Hematopoietic multipotent progenitor cell treated with erythropoietin and hydrocortisone succinate and interleukin-3 and kit ligand, for 15 days (in vitro differentiated cells): ENCODE measurements at regions not wholly inside any gene's neighbourhood (a gene's known extent, or its start where the extent isn't known, plus 50 kb on each side); places are given as distances from the start of the nearest gene placed in this dataset.
"Not testable (repeated sequence)": the region's sequence is repeated elsewhere in the genome, so short reads cannot be mapped to it uniquely, and the experiment has no call there.

Source experiments
- DNase-seq: peaks from one replicate; pipeline ENCODE4 v3.0.0-alpha.2; 2015; ENCODE audit warnings: low spot score

GRCh38 chr10:45902324-45902723 is 55.0 kb upstream of the AGAP4 start:
- not testable (repeated sequence) for DNase-seq

GRCh38 chr10:45903614-45904013 is 56.3 kb upstream of the AGAP4 start:
- not testable (repeated sequence) for DNase-seq

GRCh38 chr10:45904070-45904469 is 56.8 kb upstream of the AGAP4 start:
- DNase-seq, result not testable (repeated sequence)

DNA sequence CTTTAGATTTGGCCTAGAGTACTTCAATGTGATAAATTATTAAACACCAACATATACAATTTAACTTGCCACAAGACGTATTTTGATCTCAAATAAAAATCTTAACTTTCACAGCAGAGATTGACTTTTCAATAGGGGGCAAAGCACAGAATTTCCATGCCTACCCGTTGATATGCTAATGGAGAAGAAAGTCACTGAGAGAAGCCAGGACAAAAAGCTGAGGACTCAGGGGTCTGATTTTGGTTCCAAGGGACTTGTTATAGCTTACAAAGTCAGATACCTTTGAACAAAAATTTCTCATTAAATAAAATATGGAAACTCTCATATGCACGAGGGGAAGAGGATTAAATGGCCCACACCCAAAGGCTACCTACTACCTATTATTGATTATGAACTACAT is 59.1 kb upstream of the TIMM23 start:
- not testable (repeated sequence) for DNase-seq

GRCh38 chr10:45914740-45915139 is 57.5 kb upstream of the TIMM23 start:
- not testable (repeated sequence) for DNase-seq

GRCh38 chr10:45915617-45916016 is 56.7 kb upstream of the TIMM23 start:
- DNase-seq, result not testable (repeated sequence)

DNA sequence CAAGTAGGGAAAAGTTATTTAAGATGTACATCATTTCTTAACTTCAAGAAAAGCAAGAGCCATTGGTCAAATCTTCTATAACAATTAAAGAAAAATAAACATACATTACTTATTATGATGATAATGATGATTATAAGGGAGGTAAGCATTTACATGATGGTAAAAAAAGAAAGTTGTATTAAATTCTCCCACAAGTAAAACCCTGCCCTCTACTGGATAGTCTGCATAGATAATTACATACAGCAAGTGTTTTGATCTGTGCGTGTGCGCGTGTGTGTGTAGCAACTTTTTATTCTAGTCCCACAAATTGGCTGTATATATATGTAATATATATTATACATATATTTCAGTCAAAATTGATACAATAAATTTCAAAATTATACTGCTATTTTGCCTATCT is 51.4 kb upstream of the TIMM23 start:
- DNase-seq, result peak; percentile 23
